Myocyte (in vitro differentiated cells): ENCODE measurements at regions not wholly inside any gene's neighbourhood (a gene's known extent, or its start where the extent isn't known, plus 50 kb on each side); places are given as distances from the start of the nearest gene placed in this dataset.
A peak's percentile ranks its signal among the peaks of the same experiment; 100 is the strongest.
"Not testable (repeated sequence)": the region's sequence is repeated elsewhere in the genome, so short reads cannot be mapped to it uniquely, and the experiment has no call there.

Source experiments
- DNase-seq: peaks from one replicate; pipeline ENCODE4 v3.0.0-alpha.2; 2012; ENCODE audit warnings: low read depth

DNA sequence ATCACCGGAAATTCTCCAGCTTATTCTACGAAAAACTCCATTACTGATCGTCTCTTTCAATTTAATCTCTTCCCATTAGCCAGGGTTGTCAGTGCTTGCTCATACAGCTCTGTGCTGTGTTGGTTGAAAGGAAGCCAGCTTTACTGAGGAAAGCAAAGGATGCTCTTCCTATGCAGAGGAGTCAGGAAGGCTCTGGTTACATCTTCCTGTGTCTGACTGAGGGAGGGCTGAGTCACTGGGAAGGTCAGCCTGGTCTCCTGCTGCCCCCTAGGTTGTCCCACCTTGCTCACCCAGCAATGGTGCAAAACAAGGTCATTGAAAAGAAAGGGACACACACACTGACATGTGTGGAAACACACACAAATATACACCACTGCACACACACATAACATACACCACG lies 975.6 kb downstream of the DCDC2C start:
- no peak for DNase-seq

DNA sequence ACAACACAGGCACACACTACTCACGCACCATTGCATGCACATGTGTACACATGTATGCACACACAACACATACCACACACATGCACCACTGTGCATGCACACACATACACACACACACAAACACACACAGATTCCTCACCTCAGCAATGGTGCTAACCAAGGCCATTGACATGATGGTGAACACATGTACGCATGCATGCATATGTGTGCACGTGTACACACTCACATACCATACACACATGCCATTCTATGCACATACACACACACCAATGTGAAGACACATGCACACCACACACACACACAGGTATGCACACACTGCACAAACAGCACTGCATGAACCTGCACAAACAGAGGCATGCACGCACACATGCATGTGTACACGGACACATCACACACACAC lies 976.0 kb downstream of the DCDC2C start:
- no peak for DNase-seq

DNA sequence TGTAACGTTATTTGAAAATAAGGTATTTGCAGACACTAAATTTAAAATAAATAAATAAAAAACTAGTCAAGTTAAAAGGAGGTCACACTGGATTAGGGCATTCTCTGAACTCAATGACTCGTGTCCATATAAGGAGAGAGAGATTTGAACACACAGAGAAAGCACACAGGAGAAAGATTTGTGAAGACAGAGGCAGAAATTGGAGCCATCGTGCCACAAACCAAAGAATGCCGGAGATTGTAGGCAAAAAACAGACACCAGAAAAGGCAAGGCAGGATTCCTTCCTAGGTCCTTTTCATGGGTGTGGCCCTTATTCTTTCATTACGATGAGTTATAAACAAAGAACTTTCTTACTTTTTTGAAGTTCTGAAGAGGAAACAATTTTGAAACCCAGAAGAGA lies 981.5 kb downstream of the DCDC2C start:
- DNase-seq, result no peak

- no peak for DNase-seq
These were observed 987.5 kb downstream of the DCDC2C start for GRCh38 chr2:4690913-4691312.

- no peak for DNase-seq
These were observed 989.9 kb downstream of the DCDC2C start for GRCh38 chr2:4693266-4693665.

GRCh38 chr2:4695281-4695861 lies 992.0 kb downstream of the DCDC2C start:
- no peak for DNase-seq

GRCh38 chr2:4715065-4715464 lies 977.1 kb upstream of the SOX11 start:
- no peak for DNase-seq

DNA sequence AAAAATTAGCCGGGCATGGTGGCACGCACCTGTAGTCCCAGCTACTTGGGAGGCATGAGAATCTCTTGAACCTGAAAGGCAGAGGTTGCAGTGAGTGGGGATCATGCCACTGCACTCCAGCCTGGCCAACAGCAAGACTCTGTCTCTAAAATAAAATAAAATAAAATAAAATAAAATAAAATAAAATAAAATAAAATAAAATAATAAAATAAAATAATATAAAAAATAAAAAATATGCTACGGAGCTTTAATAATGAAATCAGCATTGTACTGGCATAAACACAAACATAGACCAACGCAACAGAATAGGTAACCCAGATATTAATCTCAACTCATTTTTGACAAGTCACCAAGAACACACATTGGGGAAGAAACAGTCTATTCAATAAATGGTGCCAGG lies 973.4 kb upstream of the SOX11 start:
- no peak for DNase-seq

DNA sequence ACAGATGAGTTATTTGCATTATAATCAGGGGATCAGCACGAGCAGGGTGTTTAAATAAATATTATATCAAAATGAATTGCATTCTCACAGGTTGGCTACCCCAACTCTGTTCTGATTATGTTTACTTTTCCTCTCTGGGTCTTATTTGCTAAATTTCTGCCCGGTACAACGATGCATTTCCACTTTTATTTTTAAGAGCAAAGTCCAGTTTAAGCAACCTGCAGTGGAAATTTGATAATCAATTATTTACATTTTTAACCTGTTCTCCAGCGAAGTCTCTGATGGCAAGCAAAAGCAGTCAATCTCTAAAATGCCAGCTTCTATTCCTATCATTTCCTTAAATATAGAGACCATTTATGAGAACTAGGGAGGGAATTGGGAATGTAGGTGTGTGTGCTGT lies 966.6 kb upstream of the SOX11 start:
- no peak for DNase-seq

- DNase-seq, result no peak
These were observed 959.6 kb upstream of the SOX11 start for GRCh38 chr2:4732560-4732959.

GRCh38 chr2:4745056-4745991 lies 946.9 kb upstream of the SOX11 start:
- no peak for DNase-seq

DNA sequence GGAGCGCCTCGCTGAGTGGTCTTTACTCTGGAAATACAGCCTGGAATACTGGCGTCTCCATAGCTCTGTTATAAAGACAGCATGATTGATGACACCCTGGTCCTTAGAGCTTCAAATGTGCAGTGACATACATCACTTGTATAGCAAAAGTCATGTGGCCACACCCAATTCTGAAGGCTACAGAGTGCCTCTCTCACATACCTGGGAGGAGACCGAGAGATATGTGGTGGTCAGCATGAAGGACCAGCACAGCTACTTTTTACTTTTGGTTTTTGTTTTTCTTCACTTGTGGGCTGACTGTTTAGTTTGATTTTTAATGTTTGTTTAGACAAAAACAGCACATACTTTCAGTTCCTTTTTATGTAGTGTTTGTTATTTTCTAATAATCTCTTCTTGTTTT lies 938.5 kb upstream of the SOX11 start:
- DNase-seq, result no peak

GRCh38 chr2:4762951-4763376 lies 929.2 kb upstream of the SOX11 start:
- DNase-seq, result no peak

DNA sequence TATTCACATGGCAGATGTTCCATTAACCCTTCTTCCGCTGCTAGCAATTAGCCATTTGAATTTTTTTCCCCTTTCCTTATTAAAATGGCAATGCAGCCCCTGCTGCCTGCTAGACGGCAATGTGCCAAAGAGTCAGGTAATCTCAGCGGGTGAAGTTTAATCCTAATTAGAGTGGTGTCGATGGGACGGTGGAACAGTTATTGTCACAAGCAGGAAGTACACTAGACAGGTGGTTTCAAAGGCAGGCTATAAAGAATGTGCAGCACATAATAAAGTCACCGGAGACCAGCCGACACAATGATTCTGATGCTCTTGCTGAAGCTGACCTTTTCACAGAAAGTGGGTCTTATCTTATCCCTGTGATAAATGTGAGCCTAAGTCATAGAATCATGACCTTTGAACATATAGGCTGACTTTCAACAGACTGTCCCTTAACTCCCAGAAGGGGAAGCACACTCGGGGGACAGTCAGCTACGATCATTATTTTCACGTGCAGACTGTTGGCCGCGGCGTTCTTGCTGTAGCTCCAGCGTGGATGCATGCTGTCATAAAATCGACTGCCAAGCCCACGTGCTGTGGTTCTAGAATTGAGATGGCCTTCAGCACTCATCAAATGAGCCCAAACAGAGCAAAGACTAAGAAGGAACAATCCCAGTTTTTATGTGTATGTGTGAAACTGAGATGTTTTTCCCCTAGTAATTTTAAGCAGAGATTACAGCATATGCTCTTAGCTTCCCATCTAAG lies 926.2 kb upstream of the SOX11 start:
- DNase-seq, result no peak

GRCh38 chr2:4775668-4776067 lies 916.5 kb upstream of the SOX11 start:
- DNase-seq, result no peak

DNA sequence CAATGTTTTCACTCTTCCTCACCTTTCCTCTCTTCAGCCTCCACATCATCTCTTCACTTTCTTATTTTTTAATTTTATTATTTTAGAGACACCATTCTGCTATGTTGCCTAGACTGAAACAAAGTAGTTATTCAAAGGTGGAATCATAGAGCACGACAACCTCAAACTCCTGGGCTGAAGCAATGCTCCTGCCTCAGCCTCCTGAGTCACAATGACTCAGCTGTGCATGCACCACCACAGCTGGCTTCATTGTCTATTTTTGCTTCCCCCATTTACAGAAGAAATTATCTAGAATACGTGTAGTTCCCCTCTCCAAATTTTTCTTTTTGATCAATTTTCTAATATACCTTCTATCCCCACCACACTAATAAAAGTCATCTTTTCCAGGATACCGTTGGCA lies 911.5 kb upstream of the SOX11 start:
- no peak for DNase-seq

DNA sequence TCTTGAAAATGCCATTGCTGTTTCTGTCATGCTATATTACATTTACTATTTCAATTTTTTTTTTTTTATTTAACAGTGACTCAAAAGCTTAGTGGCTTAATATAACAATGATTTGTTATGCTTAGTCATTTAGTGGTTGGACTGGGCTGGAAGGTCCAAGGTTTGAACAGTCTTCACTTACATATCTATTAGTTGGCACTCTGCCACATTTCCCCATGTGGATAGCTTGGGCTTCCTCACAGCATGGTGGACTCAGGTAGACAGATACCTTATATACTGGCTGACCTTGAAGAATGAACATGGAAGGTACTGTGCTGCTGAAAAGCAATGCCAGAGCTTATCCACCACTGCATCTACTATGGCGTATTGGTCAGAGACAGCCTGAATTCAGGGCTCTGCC lies 909.5 kb upstream of the SOX11 start:
- peak; percentile 0 for DNase-seq

DNA sequence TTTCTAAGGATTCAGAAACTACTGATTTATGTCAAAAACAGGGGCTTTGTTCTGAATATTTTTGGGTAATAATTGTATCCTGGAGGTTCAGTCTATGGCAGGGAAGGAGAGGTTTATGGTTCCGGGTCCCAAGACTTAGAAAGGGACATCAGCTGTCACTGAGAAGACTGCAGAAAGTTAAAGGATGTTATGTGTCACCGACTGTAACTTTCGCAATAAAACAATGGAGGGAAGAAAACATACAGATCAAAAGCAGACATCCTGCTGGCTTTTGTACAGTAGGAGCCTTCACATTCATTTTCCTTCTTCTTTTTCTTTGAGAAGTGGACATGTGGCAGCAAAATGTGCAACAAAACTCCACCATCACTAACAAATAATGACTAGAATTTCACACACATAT lies 900.7 kb upstream of the SOX11 start:
- no peak for DNase-seq

DNA sequence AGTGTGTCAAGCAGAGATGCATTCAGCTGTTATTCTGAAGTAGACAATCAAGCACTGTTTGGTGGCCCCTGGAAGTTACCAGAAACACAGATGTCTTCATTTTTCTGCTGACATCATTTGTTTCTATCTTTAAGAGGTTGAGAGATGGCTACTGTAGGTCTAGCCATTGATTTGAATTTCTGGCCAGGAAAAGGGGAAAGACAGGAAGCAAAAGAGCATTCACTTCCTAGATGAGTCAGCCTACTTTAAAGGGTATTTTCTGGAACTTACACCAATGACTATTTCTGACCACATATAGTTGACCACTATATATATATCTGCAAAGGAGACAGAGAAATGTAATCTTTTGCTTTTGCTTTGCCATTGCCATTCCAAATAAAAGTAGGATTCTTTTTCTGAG lies 900.1 kb upstream of the SOX11 start:
- DNase-seq, result no peak

GRCh38 chr2:4803396-4803795 lies 888.8 kb upstream of the SOX11 start:
- no peak for DNase-seq

GRCh38 chr2:4814137-4814536 lies 878.0 kb upstream of the SOX11 start:
- not testable (repeated sequence) for DNase-seq

- DNase-seq, result no peak
These were observed 864.3 kb upstream of the SOX11 start for GRCh38 chr2:4827836-4828235.
